CD4-positive, alpha-beta T cell (primary cell): ENCODE measurements at regions not wholly inside any gene's neighbourhood (a gene's known extent, or its start where the extent isn't known, plus 50 kb on each side); places are given as distances from the start of the nearest gene placed in this dataset.

Experiments used
- ATAC-seq: fragments of 200-7000 bp; cut with Tn5 transposase; one replicate; pipeline ENCODE4 v1.10.0; 2022; ENCODE audit warnings: mild to moderate bottlenecking; ENCODE audit not compliant: poor library complexity
- CTCF ChIA-PET: fragments of 350-600 bp; sonication (Branson Sonifier 250); formaldehyde crosslinking; loops from one replicate; lab custom pipeline; 2021; ENCODE audit warnings: antibody characterized with exemption, inconsistent platforms; lab: Charles Lee
- POLR2A ChIA-PET: fragments of 350-600 bp; sonication (Branson Sonifier 250); formaldehyde crosslinking; loops from one replicate; lab custom pipeline; 2021; ENCODE audit warnings: antibody characterized with exemption, inconsistent platforms; lab: Charles Lee
- DNase-seq, 14 experiments: peaks; one replicate each; pipeline ENCODE4 v3.0.0-alpha.2; 2013 to 2020; ENCODE audit warnings: mixed read lengths in 2 of 14
- H3K27ac ChIP-seq, 2 donors: one replicate each; pipeline versions ENCODE4 v1.5.1 to v1.7.0; 2013; ENCODE audit warnings: low read length in 2 of 2, low read depth in 1 of 2, mild to moderate bottlenecking in 1 of 2
- H3K27me3 ChIP-seq, 2 experiments: 1 replicate in 1 of 2; 2 replicates in 1 of 2; pipeline versions ENCODE4 v1.6.1 to v1.7.0; 2013; ENCODE audit warnings: low read length in 2 of 2, control low read depth in 1 of 2, mild to moderate bottlenecking in 1 of 2, moderate library complexity in 1 of 2; ENCODE audit not compliant: insufficient read depth in 2 of 2, control insufficient read depth in 1 of 2
- H3K36me3 ChIP-seq: one replicate; pipeline ENCODE4 v1.6.1; 2013; ENCODE audit warnings: low read length, control low read depth; ENCODE audit not compliant: insufficient read depth
- H3K4me1 ChIP-seq: one replicate; pipeline ENCODE4 v1.6.1; 2013; ENCODE audit warnings: low read length, control low read depth; ENCODE audit not compliant: insufficient read depth
- H3K4me3 ChIP-seq: one replicate; pipeline ENCODE4 v1.5.1; 2013; ENCODE audit warnings: mild to moderate bottlenecking, low read length, moderate library complexity
- H3K9me3 ChIP-seq, 2 experiments: 1 replicate in 1 of 2; 2 replicates in 1 of 2; pipeline versions ENCODE4 v1.6.1 to v1.7.0; 2013; ENCODE audit warnings: low read length in 2 of 2, mild to moderate bottlenecking in 2 of 2, control low read depth in 1 of 2, moderate library complexity in 1 of 2; ENCODE audit not compliant: control insufficient read depth in 1 of 2, insufficient read depth in 1 of 2
- H3K27ac Mint-ChIP-seq: one replicate; pipeline ENCODE4 v1.8.0; 2020; ENCODE audit warnings: mixed read lengths
- H3K27me3 Mint-ChIP-seq: one replicate; pipeline ENCODE4 v1.8.0; 2021; ENCODE audit warnings: mixed read lengths
- H3K36me3 Mint-ChIP-seq: one replicate; pipeline ENCODE4 v1.8.0; 2021; ENCODE audit warnings: low read depth, mixed read lengths
- H3K4me1 Mint-ChIP-seq: one replicate; pipeline ENCODE4 v1.8.0; 2021; ENCODE audit warnings: low read depth, mixed read lengths
- H3K4me3 Mint-ChIP-seq: one replicate; pipeline ENCODE4 v1.8.0; 2020; ENCODE audit warnings: mild to moderate bottlenecking, mixed read lengths
- H3K9me3 Mint-ChIP-seq: one replicate; pipeline ENCODE4 v1.8.0; 2020; ENCODE audit warnings: mixed read lengths
- intact Hi-C, 2 experiments: fragments of 100-400 bp; cut with DNase I in 1 of 2; cut with micrococcal nuclease in 1 of 2; formaldehyde crosslinking; loops; one replicate each; pipeline versions ENCODE4 v1.15.1 to v1.9.0; 2023 to 2025; cut with DNase I, micrococcal nuclease
- TF ChIP-seq, protein P1 (sequence below): fragments of 200-600 bp; IDR thresholded peaks from one replicate; pipeline ENCODE4 v1.8.0; 2022; ENCODE audit warnings: antibody characterized with exemption, mild to moderate bottlenecking

DNA sequence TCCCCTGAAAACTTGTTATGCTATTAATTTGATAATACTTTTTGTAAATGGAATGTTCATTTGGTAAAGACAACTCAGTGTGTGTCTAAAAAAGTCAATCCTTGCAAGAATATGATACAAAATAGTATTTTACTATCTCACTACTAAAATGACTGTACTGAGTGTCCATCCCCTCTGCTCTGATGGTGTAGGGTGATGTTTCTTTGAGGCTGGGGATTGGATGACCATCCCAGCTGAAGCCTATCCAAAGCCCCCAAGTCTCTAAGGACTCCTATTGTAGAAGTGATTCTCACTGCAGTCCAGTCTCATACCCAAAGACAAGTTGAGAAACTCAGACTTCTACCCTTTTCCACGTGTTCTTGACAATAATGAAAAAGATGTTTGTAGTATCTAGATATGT lies 1128.4 kb downstream of the BCL11B start:
- peaks cover 36% of the 10 kb centered on the region for H3K4me1 ChIP-seq
- peaks cover 25% of the 10 kb centered on the region for H3K36me3 Mint-ChIP-seq
- peak overlapping the region; percentile 92 for H3K27ac Mint-ChIP-seq
- H3K27ac ChIP-seq, result no peak overlapping the region
- DNase-seq (no peak), ATAC-seq (no peak)
- peak overlapping the region; percentile 42 for H3K4me3 Mint-ChIP-seq
- H3K27me3 ChIP-seq, result no peaks in the 10 kb centered on the region
- peaks cover 78% of the 10 kb centered on the region for H3K4me1 Mint-ChIP-seq
- no peak overlapping the region for H3K4me3 ChIP-seq
- no peaks in the 10 kb centered on the region for H3K27me3 Mint-ChIP-seq
- ChIA-PET POLR2A (interaction anchor here (0.7 to 12.0 kb wide), 6 partner anchors 12 to 1337 kb away, joined by 3 to 324 read pairs (median 105); partner anchors contain the start of genes BCL11B, CCNK and SETD3), CTCF (no interaction called here)
- H3K36me3 ChIP-seq, result no peaks in the 10 kb centered on the region
- TF ChIP-seq, protein P1, sequence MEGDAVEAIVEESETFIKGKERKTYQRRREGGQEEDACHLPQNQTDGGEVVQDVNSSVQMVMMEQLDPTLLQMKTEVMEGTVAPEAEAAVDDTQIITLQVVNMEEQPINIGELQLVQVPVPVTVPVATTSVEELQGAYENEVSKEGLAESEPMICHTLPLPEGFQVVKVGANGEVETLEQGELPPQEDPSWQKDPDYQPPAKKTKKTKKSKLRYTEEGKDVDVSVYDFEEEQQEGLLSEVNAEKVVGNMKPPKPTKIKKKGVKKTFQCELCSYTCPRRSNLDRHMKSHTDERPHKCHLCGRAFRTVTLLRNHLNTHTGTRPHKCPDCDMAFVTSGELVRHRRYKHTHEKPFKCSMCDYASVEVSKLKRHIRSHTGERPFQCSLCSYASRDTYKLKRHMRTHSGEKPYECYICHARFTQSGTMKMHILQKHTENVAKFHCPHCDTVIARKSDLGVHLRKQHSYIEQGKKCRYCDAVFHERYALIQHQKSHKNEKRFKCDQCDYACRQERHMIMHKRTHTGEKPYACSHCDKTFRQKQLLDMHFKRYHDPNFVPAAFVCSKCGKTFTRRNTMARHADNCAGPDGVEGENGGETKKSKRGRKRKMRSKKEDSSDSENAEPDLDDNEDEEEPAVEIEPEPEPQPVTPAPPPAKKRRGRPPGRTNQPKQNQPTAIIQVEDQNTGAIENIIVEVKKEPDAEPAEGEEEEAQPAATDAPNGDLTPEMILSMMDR, result no peak
- H3K9me3 ChIP-seq, result no peaks in the 10 kb centered on the region
- no peaks in the 10 kb centered on the region for H3K9me3 Mint-ChIP-seq
- intact Hi-C loops, result loop anchor here in 1 of 2 experiments (5.0 to 10.0 kb wide), 2 partner anchors 34 to 301 kb away; no protein-coding TSS in a partner anchor

DNA sequence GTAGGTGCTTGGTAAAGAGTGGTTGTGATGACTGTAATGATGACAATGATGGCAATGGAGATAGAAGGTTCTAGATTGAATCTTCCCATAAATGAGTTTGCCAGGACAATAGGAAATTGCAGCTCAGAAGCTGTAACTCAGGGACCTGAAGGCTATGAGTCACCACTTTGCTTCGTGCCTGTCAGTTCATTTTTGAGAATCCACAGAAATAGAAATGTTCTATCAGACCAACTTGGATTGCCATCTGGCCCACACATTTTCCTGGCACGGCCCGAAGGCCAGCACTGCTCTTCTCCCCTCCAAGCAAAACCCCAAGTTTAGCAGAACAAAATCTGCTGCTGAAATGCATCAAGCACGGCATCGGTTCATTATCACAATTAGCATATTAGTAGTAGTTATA lies 1127.0 kb downstream of the BCL11B start:
- H3K4me1 Mint-ChIP-seq, result peaks cover 64% of the 10 kb centered on the region
- ATAC-seq (no peak), DNase-seq (no peak)
- H3K27ac Mint-ChIP-seq, result peak overlapping the region; percentile 43
- H3K9me3 Mint-ChIP-seq, result no peaks in the 10 kb centered on the region
- Histone ChIP-seq H3K27me3 (no peaks in the 10 kb centered on the region), H3K4me1 (peaks cover 25% of the 10 kb centered on the region), H3K27ac (no peak overlapping the region), H3K36me3 (no peaks in the 10 kb centered on the region), H3K4me3 (no peak overlapping the region), H3K9me3 (peaks cover 0 to 3% of the 10 kb centered on the region in 2 experiments)
- intact Hi-C loops, result loop anchor here in 1 of 2 experiments (5.0 to 10.0 kb wide), 2 partner anchors 32 to 300 kb away; no protein-coding TSS in a partner anchor
- H3K4me3 Mint-ChIP-seq, result no peak overlapping the region
- H3K27me3 Mint-ChIP-seq, result no peaks in the 10 kb centered on the region
- peaks cover 32% of the 10 kb centered on the region for H3K36me3 Mint-ChIP-seq
- POLR2A ChIA-PET, result interaction anchor here (0.7 to 12.0 kb wide), 4 partner anchors 23 to 1175 kb away, joined by 3 to 324 read pairs (median 93); no protein-coding TSS in a partner anchor
- CTCF ChIA-PET, result no interaction called here
- TF ChIP-seq, protein P1, result no peak

DNA sequence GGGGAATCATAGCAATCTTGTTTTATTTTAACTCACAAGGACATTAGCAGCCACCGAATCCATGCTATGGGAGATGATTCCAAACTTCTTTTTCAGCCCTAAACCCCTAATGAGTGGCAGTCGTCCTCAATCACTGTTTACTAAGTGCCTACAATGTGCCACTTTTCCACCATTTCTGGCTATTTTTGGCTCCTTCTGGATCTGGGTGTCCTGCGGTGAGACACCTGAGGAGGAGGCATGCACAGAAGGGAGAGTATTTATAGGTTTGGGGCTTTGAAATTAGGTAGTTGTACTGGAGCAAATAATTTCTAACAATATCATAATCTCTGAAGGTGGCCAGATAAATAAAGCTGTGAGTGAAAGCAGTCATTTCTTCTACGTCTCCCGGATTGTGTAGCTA lies 1125.6 kb downstream of the BCL11B start:
- TF ChIP-seq, protein P1, result no peak
- H3K9me3 Mint-ChIP-seq, result peaks cover 3% of the 10 kb centered on the region
- ChIA-PET POLR2A (interaction anchor here (1.1 kb wide), 1 partner anchor 467 kb away, joined by 3 read pairs; no protein-coding TSS in a partner anchor), CTCF (interaction anchor here (1.1 kb wide), 1 partner anchor 13 kb away, joined by 3 read pairs; no protein-coding TSS in a partner anchor)
- H3K4me1 Mint-ChIP-seq, result peaks cover 64% of the 10 kb centered on the region
- H3K36me3 Mint-ChIP-seq, result peaks cover 45% of the 10 kb centered on the region
- Histone ChIP-seq H3K4me3 (no peak overlapping the region), H3K36me3 (no peaks in the 10 kb centered on the region), H3K4me1 (peaks cover 16% of the 10 kb centered on the region), H3K27ac (no peak overlapping the region), H3K27me3 (no peaks in the 10 kb centered on the region), H3K9me3 (peaks cover 0 to 4% of the 10 kb centered on the region in 2 experiments)
- no peak for DNase-seq
- peak overlapping the region; percentile 43 for H3K27ac Mint-ChIP-seq
- H3K4me3 Mint-ChIP-seq, result no peak overlapping the region
- no peak for ATAC-seq
- no peaks in the 10 kb centered on the region for H3K27me3 Mint-ChIP-seq
- intact Hi-C loops, result loop anchor here in 1 of 2 experiments (10.0 kb wide), 1 partner anchor 298 kb away; no protein-coding TSS in a partner anchor
